ENCODE measurements at regions not wholly inside any gene's neighbourhood (a gene's known extent, or its start where the extent isn't known, plus 50 kb on each side); places are given as distances from the start of the nearest gene placed in this dataset.

GRCh38 chr12:111110556-111110955 is 190.2 kb upstream of the MYL2 start:
- no peak for DNase-seq (ENCODE audit: low read depth)

GRCh38 chr12:111108726-111109125 is 188.3 kb upstream of the MYL2 start:
- DNase-seq (ENCODE audit: low read depth) = no peak

- no peak for DNase-seq (ENCODE audit: low read depth)
These were observed 187.2 kb upstream of the MYL2 start for GRCh38 chr12:111107392-111108178.

- DNase-seq (ENCODE audit: low read depth) = no peak
These were observed 184.9 kb upstream of the MYL2 start for GRCh38 chr12:111105294-111105693.

- DNase-seq (ENCODE audit: low read depth) = no peak
These were observed 183.2 kb upstream of the MYL2 start for GRCh38 chr12:111103583-111103982.

GRCh38 chr12:111102102-111102739 is 181.8 kb upstream of the MYL2 start:
- no peak for DNase-seq (ENCODE audit: low read depth)

GRCh38 chr12:111101003-111101402 is 180.6 kb upstream of the MYL2 start:
- no peak for DNase-seq (ENCODE audit: low read depth)

- DNase-seq (ENCODE audit: low read depth) = no peak
These were observed 180.2 kb upstream of the MYL2 start for GRCh38 chr12:111100554-111100953.

GRCh38 chr12:111100003-111100402 is 179.6 kb upstream of the MYL2 start:
- no peak for DNase-seq (ENCODE audit: low read depth)

GRCh38 chr12:111099186-111099585 is 178.8 kb upstream of the MYL2 start:
- DNase-seq (ENCODE audit: low read depth) = no peak

GRCh38 chr12:111094157-111095010 is 174.0 kb upstream of the MYL2 start:
- no peak for DNase-seq (ENCODE audit: low read depth)

GRCh38 chr12:111093428-111094142 is 173.2 kb upstream of the MYL2 start:
- DNase-seq (ENCODE audit: low read depth) = no peak

GRCh38 chr12:111091051-111091450 is 170.7 kb upstream of the MYL2 start:
- DNase-seq (ENCODE audit: low read depth) = no peak

GRCh38 chr12:111089616-111090015 is 169.2 kb upstream of the MYL2 start:
- no peak for DNase-seq (ENCODE audit: low read depth)

- DNase-seq (ENCODE audit: low read depth) = no peak
These were observed 168.0 kb upstream of the MYL2 start for GRCh38 chr12:111088409-111088808.

GRCh38 chr12:111086947-111087700 is 166.7 kb upstream of the MYL2 start:
- no peak for DNase-seq (ENCODE audit: low read depth)

GRCh38 chr12:111085096-111085495 is 164.7 kb upstream of the MYL2 start:
- DNase-seq (ENCODE audit: low read depth) = no peak

- no peak for DNase-seq (ENCODE audit: low read depth)
These were observed 164.2 kb upstream of the MYL2 start for GRCh38 chr12:111084605-111085004.

GRCh38 chr12:111084158-111084557 is 163.8 kb upstream of the MYL2 start:
- DNase-seq (ENCODE audit: low read depth) = no peak

- no peak for DNase-seq (ENCODE audit: low read depth)
These were observed 161.2 kb upstream of the MYL2 start for GRCh38 chr12:111081600-111081999.

- no peak for DNase-seq (ENCODE audit: low read depth)
These were observed 158.4 kb upstream of the MYL2 start for GRCh38 chr12:111078731-111079130.

Data from T-helper 22 cell (primary cell).